EL (cell line): ENCODE measurements at regions not wholly inside any gene's neighbourhood (a gene's known extent, or its start where the extent isn't known, plus 50 kb on each side); places are given as distances from the start of the nearest gene placed in this dataset.
A peak's percentile ranks its signal among the peaks of the same experiment; 100 is the strongest.

ENCODE experiments used
- DNase-seq: peaks from one replicate; pipeline ENCODE4 v3.0.0-alpha.2; 2016

- no peak for DNase-seq
These were observed 181.4 kb downstream of the GRB14 start for GRCh38 chr2:164439885-164440284.

DNA sequence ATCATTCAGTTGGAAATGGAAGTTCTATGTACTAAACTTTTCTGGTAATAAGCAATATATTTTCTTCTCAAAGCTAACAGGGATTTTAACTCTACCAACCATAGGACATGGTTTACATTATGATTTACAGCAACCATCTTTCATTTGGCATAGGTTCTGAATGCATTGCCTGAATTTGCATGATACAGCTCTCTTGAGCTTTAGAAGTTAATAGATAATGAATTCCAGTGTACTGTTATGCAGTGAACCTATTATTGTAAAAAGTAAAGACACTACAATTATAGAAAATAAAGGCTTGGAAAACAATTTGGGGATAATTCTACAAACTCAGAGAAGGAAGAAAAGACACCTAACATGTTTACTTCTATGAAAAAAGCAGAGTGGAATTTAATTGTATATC, 182.0 kb downstream of the GRB14 start:
- DNase-seq = no peak

DNA sequence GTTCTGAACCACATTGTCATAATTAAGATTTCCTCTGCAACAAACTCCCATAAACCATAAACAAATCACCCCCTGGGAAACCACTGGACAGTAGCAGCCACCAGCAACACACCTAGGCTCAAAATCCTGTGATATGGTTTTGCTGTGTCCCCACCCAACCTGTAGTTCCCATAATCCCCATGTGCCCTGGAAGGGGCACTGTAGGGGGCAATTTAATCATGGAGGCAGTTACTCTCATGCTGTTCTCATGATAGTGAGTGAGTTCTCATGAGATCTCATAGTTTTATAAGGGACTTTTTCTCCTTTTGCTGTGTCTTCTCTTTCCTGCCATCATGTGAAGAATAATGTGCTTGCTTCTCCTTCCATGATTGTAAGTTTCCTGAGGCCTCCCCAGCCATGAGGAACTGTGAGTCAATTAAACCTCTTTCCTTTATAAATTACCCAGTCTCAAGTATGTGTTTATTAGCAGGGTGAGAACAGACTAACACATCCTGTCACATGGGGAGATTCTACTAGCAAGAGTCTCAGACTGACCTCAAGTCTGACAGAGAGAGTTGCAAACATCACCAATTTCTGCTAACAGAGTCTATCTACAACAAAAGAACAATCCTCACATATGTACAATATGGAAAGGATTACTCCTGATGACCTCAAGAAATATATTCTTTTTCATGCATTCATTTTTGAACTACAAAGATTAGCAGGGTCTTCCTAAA, 182.6 kb downstream of the GRB14 start:
- DNase-seq = no peak

DNA sequence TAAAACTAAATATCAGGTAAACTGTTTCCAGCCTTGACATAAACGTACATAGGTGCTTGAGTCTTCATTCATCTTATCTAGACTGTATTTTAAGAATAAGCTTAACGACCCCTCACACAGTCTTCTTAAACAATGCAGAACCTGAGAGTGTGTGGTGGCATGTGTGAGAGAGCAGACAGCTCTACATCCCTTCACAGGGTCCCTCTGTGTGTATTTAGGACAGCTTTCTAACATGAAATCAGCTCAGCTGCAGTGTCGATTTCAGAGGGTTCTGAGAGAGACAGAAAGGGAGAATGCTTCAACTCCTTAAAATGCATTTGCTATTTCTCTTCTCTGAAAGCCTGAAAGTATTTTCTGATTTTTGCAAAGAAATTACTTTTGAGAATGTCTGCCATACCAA, 185.2 kb downstream of the GRB14 start:
- no peak for DNase-seq

DNA sequence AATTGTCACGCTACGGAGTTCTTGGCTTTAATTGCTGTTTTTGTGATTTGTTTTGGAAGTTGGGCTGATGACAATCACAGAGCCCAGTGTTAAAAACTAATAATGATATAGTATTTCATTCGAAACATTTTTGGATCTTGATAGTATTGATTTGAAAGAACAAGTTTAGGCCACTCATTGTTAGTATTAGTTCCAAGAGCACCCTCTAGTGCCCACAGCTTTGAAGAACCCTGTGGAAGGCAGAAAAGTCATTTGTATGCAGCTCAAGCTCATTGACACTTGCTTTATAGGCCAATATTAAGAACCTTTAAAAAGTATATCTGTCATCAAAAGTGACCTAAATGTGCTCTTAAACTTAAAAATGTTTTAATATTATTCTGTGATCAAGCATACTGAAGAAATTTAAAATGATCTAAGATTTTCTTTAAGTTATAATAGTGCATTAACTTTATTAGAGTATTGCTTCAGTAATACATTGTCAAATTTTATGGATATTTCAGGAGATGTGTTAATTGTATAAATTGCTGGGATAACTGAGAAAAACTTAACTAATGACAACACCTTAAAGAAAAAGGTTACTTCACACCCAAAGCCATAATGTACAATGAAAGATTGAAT, 191.0 kb downstream of the GRB14 start:
- peak; percentile 46 for DNase-seq

- no peak for DNase-seq
These were observed 191.9 kb downstream of the GRB14 start for GRCh38 chr2:164429354-164429753.

- no peak for DNase-seq
These were observed 194.2 kb downstream of the GRB14 start for GRCh38 chr2:164427111-164427510.

DNA sequence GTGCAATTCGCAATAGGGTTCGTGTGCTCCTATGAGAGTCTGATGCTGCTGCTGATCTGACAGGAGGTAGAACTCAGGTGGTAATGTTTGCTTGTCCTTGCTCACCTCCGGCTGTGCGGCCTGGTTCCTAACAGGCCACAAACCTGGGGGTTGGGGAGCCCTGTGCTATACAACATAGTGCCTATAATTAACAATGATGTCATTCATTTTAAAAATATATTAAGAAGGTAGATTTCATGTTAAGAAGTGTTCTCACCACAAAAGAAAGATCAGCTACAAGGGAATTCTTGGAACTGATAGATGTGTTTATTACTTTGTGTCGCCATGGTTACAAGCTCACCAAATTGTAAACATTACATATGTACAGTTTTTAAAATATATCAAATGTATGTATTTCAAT, 200.5 kb downstream of the GRB14 start:
- no peak for DNase-seq

DNA sequence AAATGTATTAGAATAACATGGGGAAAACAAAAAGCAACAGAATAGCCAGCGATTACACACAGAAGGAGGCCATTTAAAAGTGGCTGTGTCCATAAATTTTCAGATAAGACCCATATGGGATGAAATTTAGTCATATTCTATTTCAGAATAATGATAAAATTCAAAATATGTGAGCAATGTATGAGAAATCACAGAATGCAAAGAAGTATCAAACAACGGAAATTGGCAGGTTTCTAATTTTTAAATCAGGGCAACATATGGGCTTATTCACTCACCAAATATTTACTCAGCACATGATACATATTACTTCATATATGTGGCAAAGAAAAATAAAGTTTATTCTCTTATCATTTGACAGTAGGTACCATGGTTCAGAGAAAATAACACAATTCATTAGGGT, 208.5 kb downstream of the GRB14 start:
- peak; percentile 22 for DNase-seq

GRCh38 chr2:164389411-164389810, 231.9 kb downstream of the GRB14 start:
- no peak for DNase-seq

DNA sequence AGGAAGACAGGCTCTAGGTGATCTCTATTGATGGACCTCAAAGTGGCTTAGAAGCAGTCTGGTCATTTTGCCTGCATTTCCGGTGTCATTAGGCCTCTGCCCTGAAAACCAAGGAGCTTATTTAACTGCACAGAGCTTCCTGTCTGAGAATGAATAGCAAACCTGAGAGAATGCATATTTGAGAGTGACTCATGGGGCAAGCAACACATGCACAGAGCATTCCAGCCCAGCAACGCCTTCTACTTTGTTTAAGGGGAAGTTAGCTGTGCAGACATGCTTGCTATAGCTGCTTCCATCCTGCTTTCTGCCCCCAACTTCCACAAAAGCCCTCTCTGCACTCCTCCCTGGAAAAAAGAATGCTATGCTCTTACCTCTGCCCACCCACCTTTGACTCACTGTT, 232.8 kb downstream of the GRB14 start:
- peak; percentile 89 for DNase-seq

GRCh38 chr2:164386231-164386630, 235.1 kb downstream of the GRB14 start:
- no peak for DNase-seq

GRCh38 chr2:164384434-164384833, 236.8 kb downstream of the GRB14 start:
- no peak for DNase-seq

DNA sequence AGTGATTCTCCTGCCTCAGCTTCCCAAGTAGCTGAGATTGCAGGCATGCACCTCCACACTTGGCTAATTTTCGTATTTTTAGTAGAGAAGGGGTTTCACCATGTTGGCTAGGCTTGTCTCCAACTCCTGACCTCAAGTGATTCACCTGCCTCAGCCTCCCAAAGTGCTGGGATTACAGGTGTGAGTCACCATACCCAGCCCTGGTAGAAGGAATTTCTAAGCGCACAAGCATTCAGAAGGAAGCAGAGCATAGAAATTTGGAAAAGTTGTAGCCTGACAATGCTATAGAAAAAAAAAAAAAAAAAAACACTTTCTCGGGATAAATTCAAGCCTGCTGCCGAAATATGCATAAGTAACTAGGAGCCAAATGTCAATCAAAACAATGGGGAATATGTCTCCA, 249.4 kb downstream of the GRB14 start:
- peak; percentile 4 for DNase-seq

GRCh38 chr2:164369366-164369765, 251.9 kb downstream of the GRB14 start:
- peak; percentile 4 for DNase-seq

- no peak for DNase-seq
These were observed 252.4 kb downstream of the GRB14 start for GRCh38 chr2:164368896-164369295.

- no peak for DNase-seq
These were observed 257.6 kb downstream of the GRB14 start for GRCh38 chr2:164363646-164364045.

GRCh38 chr2:164351536-164351935, 269.7 kb downstream of the GRB14 start:
- no peak for DNase-seq

- DNase-seq = no peak
These were observed 285.3 kb downstream of the GRB14 start for GRCh38 chr2:164335947-164336346.

GRCh38 chr2:164335128-164335527, 286.2 kb downstream of the GRB14 start:
- DNase-seq = no peak

DNA sequence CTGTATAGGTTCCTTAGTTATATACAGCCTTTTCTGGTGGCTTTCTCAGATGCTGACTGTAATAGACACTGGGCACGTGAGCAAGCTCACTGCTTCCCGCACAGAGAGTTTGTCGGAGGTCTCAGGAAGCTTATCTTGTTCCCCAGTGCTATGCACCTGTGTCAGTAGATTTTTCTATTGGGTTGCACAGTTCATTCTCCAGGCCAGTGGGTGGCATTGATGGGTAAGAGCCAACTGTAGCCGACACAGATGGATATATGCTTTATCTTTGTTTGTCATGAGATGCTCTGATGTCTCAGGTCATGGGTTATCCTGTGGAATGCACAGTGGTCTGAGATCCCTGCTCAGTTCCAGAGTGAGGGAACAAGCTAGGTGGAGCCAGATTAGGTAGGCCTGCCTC, 293.0 kb downstream of the GRB14 start:
- DNase-seq = no peak

GRCh38 chr2:164323978-164324377, 297.3 kb downstream of the GRB14 start:
- no peak for DNase-seq

DNA sequence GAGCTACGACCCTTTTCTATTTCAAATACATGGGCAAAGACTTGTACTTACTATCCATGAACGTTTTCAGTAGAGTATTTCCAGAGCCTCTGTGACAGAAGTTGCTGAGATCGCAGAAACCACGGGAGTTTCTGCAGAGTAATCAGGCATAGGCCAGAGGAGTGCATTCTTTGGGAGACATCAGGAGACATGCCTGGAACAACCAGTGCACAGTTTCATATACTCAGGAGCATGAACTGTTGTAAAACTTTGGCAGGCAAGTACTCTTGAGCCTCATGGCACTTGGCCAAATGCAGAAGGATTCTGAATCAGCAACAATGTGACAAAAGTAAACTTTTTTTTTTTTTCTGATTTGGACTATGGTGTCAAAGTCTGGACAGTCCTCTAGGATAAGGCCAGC, 307.1 kb downstream of the GRB14 start:
- DNase-seq = peak; percentile 32

- no peak for DNase-seq
These were observed 314.4 kb downstream of the GRB14 start for GRCh38 chr2:164306872-164307271.

GRCh38 chr2:164302786-164303185, 318.5 kb downstream of the GRB14 start:
- no peak for DNase-seq
